Activated CD4-positive, CD25-positive, alpha-beta regulatory T cell treated with anti-CD3 and anti-CD28 coated beads, Interleukin-2, amount 50 U/mL, for 24 hours (primary cell): ENCODE measurements at regions not wholly inside any gene's neighbourhood (a gene's known extent, or its start where the extent isn't known, plus 50 kb on each side); places are given as distances from the start of the nearest gene placed in this dataset.
A peak's percentile ranks its signal among the peaks of the same experiment; 100 is the strongest.

Experiments
- ATAC-seq, 2 donors: fragments of 150-1000 bp; cut with Tn5 transposase; one replicate each; pipeline ENCODE4 v1.10.0; 2021; ENCODE audit warnings: mild to moderate bottlenecking in 1 of 2, moderate library complexity in 1 of 2

DNA sequence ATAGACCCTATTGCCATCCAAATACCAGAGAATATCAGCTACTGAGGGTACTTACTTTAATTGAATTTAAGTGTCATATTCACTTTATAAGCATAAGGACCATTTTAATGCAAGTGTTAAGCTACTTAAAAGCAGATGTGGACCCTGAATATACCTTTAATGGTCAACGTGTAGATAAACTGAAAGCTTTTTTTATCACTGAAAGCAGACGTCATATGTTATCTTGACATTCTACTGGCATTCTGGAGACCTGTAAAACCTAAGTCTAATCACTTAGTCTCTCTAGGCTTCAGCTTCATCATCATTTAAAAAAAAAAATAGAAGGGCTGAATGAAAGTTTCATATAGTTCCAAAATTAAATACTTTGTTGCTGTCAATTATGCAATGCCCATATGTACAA, 116.5 kb downstream of the ELAPOR2 start:
- no peak for ATAC-seq

DNA sequence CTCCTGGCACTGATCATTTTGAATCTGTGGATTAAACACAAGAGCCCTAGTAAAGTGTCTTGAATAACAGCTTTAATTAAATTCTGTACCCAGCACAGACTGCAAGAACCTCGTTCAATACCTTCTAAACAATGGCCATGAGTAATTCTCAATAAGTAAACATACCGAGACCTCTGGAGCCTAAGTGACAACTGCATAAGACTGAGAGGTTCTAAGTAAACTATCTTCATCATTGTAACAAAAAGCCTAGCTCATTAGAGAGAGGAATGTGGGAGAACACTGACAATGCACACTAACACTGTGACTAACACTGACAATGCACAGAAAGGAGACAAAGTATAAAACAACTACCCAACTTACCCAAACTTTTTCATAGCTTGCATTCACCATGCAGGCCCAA, 117.4 kb downstream of the ELAPOR2 start:
- no peak for ATAC-seq

DNA sequence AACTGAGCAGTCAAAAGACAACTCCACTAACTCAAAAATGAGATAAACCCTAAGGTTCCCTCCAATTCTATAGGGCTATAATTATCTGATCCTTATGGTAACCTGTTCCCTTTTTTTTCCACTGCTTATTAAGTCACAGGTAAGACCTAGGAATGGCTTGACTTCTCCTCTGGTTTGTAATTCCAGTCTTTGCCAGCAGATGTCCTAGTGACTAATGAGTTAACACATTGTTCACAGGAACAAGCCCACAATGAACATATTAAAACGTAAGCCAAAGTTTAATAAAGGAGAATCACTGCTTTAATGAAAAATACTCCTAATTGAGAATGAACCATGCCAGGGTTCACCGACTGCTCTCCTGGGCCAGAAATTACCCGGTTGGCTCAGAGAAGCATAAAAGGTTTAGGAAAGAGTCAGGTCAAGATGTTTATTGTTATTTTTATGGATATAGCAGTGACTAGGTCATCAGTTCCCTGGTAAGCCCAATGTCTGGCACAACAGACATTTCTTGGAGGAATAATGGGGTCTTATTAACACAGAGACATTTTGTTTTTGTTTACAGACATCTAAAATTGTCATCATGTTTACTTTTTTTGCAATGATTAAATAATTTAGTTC, 120.1 kb downstream of the ELAPOR2 start:
- ATAC-seq = peak; percentile 36 to 38

DNA sequence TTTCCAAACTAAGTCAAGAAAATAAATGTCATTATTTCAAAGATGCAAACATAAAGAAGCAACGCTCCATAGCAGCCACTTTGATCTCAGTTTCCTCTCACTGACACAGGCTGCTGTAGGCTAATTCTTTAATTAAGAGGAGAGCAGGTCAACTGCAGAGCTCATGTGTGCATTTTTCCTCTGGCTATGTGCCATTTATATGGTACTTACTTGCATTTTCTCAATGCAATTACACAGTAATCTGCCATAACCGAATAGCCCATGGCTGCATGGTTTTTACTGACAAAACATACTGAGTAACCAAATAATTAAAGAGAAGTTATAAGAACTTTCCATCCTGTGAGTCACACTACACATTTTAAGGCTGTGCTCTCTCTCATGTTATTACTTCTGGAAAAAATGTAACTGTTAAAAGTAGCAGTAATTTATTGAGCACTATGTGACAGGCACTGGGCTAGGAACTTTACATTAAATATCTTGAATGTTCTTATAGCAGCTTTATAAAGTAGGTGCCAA, 122.0 kb downstream of the ELAPOR2 start:
- no peak for ATAC-seq

DNA sequence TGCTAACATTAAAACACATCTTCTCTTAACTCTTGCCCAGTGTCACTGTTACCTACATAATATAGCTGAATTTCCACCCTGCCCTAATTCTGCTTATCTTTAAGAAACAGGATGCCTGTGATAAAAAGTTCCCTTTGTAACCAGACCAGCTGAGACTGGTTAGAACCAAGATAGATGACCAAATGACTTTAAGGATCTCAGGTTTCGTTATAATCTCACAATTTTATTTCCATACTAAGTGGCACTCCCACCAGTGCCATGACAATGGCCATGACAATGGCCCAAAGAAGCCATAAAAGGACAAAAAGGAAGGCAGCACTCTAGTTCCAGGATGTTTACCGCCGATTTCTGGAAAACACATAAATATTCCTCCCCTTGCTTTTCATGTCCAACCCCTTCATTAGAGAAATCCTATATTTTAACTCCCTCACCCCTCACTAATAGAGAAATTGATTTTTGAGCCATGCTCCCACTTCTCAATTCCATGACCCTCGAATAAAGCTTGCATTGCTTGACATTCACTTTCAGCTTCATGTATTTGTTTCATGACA, 126.1 kb downstream of the ELAPOR2 start:
- no peak for ATAC-seq

DNA sequence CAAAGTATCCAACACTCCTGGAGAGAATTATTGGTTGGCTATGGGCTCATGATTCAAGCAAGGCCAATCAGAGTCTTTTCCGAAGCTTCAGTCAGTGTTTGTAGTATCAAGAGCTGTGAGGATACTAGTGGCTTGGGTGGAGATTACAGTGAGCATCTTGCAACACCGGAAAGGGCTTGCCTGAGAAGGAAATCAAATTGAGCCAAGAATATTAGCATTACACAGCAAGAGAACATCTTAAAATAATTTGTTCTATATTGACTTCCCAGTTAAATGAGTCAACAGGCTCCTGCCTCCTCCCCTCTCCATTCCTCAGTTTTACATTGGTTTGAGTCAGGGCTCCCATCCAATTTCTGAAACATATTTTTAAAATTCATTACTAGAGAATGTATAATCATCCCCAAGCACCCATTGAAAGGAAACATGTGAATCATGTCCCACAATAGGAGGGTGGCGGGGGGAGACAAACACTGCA, 127.4 kb downstream of the ELAPOR2 start:
- ATAC-seq = no peak

DNA sequence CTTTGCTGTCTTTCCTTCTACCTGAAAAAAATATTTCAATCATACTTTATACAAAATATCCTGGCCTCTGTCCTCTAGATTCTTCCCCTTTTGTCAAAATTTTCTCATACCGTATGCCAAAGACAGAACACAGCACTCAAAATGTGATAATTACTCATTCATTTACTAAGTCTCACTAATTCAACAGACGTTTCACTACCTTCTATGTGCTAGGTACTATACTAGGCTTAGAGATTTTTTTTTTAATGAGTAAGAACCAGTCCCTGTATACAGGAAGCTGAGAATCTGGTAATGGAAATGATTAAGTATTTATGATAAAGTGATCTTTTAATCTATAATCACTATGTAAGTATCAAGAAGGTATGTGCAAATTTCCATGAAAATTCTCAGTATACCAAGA, 128.0 kb downstream of the ELAPOR2 start:
- ATAC-seq = peak; percentile 61 to 73

DNA sequence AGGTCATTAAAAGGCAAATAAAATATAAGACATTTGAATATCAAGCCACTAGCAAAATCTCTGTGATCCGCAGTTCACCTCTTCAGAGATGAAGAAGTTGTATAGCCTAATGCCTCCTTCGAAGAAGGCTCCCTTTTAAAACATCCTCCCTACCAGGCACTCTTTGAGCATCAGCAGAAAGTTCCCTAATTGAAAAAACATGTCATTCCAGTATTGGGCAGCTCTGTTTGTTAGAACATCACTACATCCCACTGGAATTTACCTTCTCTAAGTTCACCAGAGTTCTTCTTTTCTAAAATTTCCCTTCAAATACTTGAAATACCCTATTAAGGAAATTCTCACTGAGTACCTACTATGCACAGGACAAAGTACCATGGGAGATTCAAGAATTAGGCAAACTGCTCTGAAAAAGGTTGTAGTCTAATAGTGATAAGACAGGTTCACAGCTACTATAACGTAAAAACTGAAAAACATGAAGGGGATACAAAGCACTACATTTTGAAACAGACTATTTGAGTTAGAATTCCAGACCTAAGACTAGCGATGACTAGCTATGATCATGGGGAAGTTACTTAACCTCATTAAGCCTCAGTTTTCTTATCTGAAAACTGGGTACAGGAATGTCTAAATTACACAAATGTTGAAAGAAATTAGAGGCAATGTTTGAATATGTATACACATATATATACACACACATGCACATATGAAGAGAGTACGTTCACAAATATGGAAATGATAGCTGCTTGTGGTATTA, 128.7 kb downstream of the ELAPOR2 start:
- ATAC-seq = no peak

DNA sequence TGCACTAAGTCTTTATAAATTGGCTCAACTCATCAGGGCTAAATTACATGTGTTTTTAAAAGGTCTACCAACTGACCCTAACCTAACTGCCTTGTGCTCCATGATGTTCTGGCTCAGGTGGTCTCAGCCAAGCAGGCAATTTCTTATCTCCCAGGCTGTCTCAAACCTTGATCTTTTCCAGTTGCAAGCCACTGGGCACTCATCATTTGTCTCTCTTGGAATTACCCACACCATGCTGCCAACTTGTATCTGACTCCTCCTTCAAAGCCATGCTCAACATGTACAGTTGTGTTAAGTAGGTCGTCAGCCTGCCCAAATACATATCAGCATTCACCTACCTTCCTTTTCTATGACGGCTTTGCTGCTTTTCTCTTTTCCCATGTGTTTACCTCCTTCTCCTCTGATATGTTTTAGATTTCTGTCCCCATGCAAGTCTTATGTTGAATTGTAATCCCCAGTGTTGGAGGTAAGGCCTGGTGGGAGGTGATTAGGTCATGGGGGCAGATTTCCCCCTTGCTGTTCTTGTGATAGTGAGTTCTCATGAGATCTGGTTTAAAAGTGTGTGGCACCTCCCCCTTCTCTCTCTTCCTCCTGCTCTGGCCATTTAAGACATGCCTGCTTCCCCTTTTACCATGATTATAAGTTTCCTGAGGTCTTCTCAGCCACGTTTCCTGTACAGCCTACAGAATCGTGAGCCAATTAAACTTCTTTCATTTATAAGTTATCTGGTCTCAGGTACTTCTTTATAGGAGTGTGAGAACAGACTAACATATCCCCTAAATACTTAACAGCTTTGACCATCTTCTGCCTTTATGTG, 130.0 kb downstream of the ELAPOR2 start:
- ATAC-seq = no peak

DNA sequence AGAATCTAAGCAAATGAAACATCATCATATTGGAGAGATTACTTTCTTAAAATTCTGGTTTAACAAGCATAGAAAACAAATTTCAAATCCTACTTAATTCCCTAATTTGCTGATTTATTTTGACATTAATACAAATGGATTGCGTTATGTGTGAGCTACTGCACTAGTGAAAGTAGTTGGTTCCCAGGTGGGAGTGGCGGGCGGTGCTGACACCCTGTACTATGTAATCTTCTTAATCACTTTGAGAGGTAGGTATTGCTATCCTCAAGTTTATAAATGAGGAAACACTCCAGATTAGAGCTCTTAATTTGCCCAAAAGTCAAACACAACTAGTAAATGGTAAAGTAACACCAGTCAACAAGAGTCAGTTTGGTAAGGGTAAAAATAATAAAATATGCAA, 131.1 kb downstream of the ELAPOR2 start:
- no peak for ATAC-seq

DNA sequence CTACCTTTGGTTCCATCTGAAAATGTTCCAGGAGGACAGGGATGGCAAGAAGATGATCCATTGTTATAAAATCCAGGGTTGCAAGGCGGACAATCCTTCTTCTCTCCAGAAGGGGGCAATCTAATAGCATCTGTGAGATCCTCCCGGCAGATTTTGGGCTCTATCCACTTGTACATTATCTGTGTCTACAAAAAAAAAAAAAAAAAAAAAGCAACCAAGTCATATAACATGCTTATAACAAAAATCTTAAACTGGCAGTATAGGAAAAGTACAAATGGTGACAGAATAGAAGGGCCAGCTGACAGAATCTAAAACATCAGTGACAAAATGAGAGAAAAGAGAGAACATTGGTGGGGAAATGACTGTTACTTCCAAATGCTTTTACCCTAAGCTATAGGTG, 132.7 kb downstream of the ELAPOR2 start:
- no peak for ATAC-seq

DNA sequence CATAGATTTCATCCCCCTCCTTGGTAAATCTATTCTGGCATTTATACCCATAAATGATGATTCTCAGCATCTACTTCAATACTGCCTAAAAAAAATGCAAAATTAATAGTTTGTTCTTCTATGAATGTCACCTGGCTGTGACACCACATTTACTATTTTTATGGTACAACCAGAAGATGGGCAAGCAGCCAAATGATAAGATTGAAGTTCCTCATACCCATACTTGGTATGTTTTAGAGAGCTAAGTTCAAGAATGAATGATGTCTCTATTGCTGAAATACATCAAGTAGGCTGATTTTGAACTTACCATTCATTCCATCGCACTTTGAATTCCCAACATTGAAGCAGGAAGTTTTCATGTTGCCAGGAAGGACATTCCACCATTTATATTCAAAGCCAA, 134.2 kb downstream of the ELAPOR2 start:
- no peak for ATAC-seq

DNA sequence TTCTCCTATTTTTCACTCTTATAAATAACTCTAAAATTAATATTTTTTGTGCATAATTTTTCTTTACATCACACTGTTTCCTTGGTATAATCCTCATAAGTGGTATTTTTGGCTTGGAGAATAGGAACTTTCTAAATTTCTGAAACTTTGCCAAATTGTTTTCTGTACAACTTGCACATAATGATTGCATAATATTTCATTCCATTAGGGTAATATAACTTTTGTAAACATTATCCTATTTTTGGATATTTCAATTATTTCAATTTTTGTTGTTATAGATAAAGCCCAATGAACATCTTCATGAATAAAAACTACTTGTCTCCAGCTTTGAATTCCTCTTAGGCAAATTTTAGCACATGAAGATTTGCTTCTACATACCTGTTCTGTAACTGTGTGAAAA, 135.9 kb downstream of the ELAPOR2 start:
- no peak for ATAC-seq

DNA sequence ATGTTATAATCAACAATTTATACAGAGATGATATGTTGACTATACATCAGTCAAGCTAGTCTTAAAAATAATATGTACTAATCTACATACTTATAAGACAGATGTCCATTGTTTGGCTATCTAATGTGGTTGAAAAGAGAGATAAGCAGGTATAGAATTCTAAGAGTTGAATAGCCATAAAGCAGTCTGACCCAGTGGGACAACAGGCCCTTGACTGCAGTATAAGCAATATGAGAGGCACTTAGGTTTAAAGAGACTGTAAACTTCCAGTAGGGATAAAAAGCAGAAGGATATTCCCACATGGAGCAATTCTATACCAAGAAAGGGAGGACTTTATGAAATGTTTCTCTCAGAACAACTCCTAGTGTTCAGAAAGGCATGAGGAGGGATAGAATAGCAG, 139.3 kb downstream of the ELAPOR2 start:
- ATAC-seq = no peak

DNA sequence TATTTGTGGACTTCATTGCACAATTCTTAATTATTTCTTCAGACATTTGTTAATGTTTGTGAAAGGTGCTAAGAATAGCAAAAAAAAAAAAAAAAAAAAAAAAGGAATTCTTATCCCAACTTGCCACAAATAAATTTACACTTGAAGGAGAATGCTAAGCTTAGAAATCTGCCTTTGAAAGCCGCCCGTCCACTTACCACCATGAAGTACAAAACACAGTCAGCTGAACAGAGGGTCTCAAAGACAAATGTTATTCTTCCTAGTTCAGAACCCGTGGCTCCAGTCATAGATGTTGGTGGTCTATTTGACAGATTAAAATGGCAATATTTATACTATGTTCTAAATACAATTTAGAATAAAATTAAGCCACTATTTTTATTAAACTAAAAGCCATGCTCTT, 141.2 kb downstream of the ELAPOR2 start:
- ATAC-seq = no peak

DNA sequence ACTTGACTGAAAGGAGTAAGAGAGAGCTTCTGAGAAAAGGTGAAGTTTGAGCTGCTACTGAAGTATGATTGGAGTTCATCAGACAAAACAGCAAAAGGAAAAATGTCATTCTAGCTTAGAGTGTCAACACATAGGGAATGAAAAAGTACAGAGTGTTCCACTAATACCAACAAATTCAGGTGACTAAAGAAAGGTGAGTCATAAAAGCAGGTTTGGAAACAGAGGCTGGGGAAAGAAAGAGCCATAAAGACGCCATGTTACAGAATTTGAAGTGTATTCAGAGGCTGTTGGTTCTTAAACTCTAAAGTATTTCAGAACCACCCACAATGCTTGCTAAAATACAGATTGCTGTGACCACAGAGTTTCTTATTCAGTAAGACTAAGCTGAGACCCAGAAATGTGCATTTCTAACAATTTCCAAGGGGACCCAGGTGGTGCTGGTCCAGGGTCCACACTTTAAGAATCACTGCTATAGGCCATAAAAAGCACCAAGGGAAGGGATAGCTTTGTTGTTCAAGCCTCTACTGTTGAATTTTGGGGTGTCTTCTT, 143.1 kb downstream of the ELAPOR2 start:
- ATAC-seq = no peak

DNA sequence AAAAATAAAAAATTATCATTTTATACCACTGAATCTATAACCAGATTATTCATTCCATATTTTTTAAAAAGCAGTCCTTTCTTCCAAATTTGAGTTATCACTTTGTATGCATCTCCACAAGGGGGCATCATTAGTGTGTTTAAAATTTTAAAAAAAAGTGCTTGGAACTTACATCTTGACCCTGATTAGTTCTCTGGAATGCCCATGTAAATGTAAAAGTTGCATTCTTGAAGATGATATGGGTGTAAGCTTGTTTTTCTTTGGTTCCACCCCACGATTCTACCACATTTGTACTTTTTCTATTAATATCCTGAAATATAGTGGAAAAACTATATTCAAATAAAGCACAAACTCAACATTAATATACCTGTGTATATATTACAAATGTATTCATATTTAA, 144.9 kb downstream of the ELAPOR2 start:
- no peak for ATAC-seq
